GM18951 (cell line): ENCODE measurements at regions not wholly inside any gene's neighbourhood (a gene's known extent, or its start where the extent isn't known, plus 50 kb on each side); places are given as distances from the start of the nearest gene placed in this dataset.

ENCODE experiments used
- POLR2A ChIP-seq: IDR thresholded peaks from 4 replicates; pipeline ENCODE4 v1.6.1; 2011; ENCODE audit warnings: mild to moderate bottlenecking; ENCODE audit not compliant: insufficient read length, insufficient read depth; ENCODE audit errors: extremely low read depth
- in situ Hi-C: fragments of 300-500 bp; cut with MboI; formaldehyde crosslinking; loops from one replicate; pipeline ENCODE4 v1.12.0; 2022; ENCODE audit warnings: low sequenced_read_pairs, mixed read lengths, inconsistent platforms; ENCODE audit not compliant: unreplicated experiment

- TF ChIP-seq POLR2A = no peak
- in situ Hi-C loops = no loop called here
These were observed 152.8 kb downstream of the B3GNT2 start for GRCh38 chr2:62348700-62349099.

- no peak for TF ChIP-seq POLR2A
- in situ Hi-C loops = no loop called here
These were observed 151.8 kb downstream of the B3GNT2 start for GRCh38 chr2:62347563-62348270.

- in situ Hi-C loops = no loop called here
- TF ChIP-seq POLR2A = no peak
These were observed 148.6 kb downstream of the B3GNT2 start for GRCh38 chr2:62344472-62344871.

- TF ChIP-seq POLR2A = no peak
- in situ Hi-C loops = no loop called here
These were observed 147.9 kb downstream of the B3GNT2 start for GRCh38 chr2:62343636-62344337.

- TF ChIP-seq POLR2A = no peak
- in situ Hi-C loops = no loop called here
These were observed 147.3 kb downstream of the B3GNT2 start for GRCh38 chr2:62343206-62343605.

- TF ChIP-seq POLR2A = no peak
- in situ Hi-C loops = no loop called here
These were observed 145.1 kb downstream of the B3GNT2 start for GRCh38 chr2:62340994-62341484.

- TF ChIP-seq POLR2A = no peak
- in situ Hi-C loops = no loop called here
These were observed 143.9 kb downstream of the B3GNT2 start for GRCh38 chr2:62339837-62340236.

GRCh38 chr2:62339413-62339812, 143.5 kb downstream of the B3GNT2 start:
- in situ Hi-C loops = no loop called here
- TF ChIP-seq POLR2A = no peak

GRCh38 chr2:62338111-62338510, 142.2 kb downstream of the B3GNT2 start:
- no peak for TF ChIP-seq POLR2A
- in situ Hi-C loops = no loop called here

- in situ Hi-C loops = no loop called here
- TF ChIP-seq POLR2A = no peak
These were observed 141.5 kb downstream of the B3GNT2 start for GRCh38 chr2:62337403-62337802.

GRCh38 chr2:62335612-62336011, 139.7 kb downstream of the B3GNT2 start:
- no peak for TF ChIP-seq POLR2A
- in situ Hi-C loops = no loop called here

GRCh38 chr2:62334440-62335058, 138.6 kb downstream of the B3GNT2 start:
- no peak for TF ChIP-seq POLR2A
- in situ Hi-C loops = no loop called here

GRCh38 chr2:62334009-62334408, 138.1 kb downstream of the B3GNT2 start:
- in situ Hi-C loops = no loop called here

More at GRCh38 chr2:62334009-62334408, 138.1 kb downstream of the B3GNT2 start:
- TF ChIP-seq POLR2A = no peak
